ENCODE measurements at regions not wholly inside any gene's neighbourhood (a gene's known extent, or its start where the extent isn't known, plus 50 kb on each side); places are given as distances from the start of the nearest gene placed in this dataset.

DNA sequence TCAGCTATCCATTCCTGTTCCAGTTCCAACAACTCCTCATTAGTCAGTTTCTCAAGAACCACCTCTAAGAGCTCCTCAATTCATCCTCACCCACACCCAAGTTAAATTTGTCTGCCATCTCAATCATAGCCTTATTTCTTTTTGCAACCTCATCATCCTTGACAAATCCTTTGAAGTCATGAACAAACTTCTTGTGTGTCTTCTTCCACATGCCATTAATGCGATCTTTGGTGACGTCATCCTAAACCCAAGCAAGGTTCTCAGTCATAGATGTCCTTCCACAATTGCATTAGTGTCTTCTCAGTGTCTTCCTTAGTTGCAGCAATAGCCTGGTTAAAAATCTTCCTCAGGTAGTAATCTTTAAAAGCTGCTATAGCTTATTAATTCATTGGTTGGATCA is 71.2 kb upstream of the FSIP2 start:
- TF ChIP-seq, protein P1, sequence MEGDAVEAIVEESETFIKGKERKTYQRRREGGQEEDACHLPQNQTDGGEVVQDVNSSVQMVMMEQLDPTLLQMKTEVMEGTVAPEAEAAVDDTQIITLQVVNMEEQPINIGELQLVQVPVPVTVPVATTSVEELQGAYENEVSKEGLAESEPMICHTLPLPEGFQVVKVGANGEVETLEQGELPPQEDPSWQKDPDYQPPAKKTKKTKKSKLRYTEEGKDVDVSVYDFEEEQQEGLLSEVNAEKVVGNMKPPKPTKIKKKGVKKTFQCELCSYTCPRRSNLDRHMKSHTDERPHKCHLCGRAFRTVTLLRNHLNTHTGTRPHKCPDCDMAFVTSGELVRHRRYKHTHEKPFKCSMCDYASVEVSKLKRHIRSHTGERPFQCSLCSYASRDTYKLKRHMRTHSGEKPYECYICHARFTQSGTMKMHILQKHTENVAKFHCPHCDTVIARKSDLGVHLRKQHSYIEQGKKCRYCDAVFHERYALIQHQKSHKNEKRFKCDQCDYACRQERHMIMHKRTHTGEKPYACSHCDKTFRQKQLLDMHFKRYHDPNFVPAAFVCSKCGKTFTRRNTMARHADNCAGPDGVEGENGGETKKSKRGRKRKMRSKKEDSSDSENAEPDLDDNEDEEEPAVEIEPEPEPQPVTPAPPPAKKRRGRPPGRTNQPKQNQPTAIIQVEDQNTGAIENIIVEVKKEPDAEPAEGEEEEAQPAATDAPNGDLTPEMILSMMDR (IDR thresholded peaks at IDR 0.05) = no peak
- TF ChIP-seq EP300 (IDR thresholded peaks at IDR 0.05) (no peak), POLR2AphosphoS5 (IDR thresholded peaks at IDR 0.05) (no peak)
